ENCODE measurements at regions not wholly inside any gene's neighbourhood (a gene's known extent, or its start where the extent isn't known, plus 50 kb on each side); places are given as distances from the start of the nearest gene placed in this dataset.
"Not testable (repeated sequence)": the region's sequence is repeated elsewhere in the genome, so short reads cannot be mapped to it uniquely, and the experiment has no call there.

DNA sequence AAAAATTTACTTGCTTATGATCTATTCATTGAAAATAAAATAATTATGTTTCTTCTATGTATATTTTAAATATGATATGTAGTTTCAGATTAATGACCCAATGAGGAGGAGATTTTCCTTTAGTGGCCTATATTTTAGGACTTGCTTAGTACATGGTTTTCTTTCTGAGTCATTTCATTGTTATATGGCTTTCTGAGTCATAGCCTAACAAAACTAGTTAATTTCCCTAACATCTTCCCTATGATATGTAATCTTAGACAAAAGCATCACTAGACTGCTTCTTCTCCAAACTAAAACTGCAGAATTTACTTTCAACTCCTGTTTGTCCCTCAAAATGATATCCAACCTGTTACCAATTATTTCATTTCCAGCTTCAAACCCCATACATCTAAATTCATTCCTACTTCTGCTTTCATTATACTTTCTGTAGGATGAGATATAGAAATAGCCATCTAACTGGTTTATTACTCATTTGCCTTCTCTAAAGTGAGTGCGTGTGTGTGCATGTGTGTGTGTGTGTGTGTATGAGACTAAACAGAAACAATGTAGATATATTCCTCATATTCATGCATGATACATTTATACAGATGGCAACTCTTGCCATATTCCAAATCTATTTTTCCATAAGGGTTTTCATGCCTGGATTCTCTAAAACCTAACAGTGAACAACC is 915.0 kb upstream of the GBE1 start:
- in situ Hi-C loops (cut with HindIII; ENCODE audit: low pct_ligation_motif_present, low pct_unique_long_range_greater_than_20kb, low sequenced_read_pairs), result no loop called here
- no peak for DNase-seq

DNA sequence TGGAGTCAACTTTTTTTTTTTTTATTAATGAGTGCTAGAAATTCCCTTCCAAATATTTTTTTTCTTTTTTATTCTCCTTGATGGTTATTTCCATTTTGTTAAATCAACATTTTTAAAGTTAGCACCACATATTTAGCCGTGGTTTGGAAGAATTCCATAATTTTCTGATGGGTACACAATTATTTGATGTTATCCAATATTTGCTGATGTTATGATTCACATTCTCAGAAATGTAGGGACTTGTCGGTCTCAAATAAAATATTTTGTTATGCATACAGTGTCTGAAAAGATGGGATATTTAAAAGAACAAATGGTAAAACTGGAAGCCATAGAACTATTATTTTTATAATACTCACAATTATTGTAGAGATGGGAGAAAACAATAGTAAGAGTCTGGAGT is 911.5 kb upstream of the GBE1 start:
- in situ Hi-C loops (cut with HindIII; ENCODE audit: low pct_ligation_motif_present, low pct_unique_long_range_greater_than_20kb, low sequenced_read_pairs), result no loop called here

DNA sequence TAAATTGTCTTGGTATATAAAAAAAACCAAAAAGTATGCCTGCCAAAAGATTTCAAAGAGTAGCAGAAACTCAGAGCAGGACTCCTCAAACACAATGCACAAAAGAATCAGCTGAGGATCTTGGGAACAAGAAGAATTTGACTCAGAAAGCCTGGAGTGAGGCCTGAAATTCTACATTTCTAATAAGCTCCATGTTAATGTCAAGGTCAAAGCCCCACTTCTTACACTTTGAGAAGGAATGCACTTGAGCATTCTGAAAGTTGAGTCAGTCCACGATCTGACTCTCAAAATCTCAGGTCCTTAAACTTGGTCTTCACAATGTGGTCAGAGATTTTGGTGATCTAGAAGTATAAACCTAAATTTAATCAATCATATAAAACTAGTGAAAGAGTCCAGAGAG is 910.0 kb upstream of the GBE1 start:
- in situ Hi-C loops (cut with HindIII; ENCODE audit: low pct_ligation_motif_present, low pct_unique_long_range_greater_than_20kb, low sequenced_read_pairs), result no loop called here
- DNase-seq, result no peak

More for the DNA sequence above, 911.5 kb upstream of the GBE1 start:
- no peak for DNase-seq

DNA sequence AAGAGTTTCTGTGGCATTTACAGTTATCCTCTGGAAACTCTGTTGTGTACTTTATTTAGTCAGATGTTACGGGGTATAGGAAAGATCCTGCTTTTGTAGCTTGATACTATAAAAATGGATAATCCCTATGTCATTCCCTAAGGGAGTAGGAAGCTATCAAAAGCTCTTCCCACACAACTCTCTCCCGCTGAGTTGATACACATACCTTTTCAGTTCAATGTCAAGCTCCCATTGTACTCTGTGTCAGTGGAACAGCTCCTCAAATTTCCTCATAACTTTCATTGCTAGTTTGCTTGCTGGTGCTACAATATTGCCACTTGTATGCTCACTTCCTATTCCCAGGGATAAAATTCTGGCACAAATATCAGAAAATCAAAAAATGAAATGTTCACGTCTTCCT is 893.3 kb upstream of the GBE1 start:
- in situ Hi-C loops (cut with HindIII; ENCODE audit: low pct_ligation_motif_present, low pct_unique_long_range_greater_than_20kb, low sequenced_read_pairs), result no loop called here
- no peak for DNase-seq

DNA sequence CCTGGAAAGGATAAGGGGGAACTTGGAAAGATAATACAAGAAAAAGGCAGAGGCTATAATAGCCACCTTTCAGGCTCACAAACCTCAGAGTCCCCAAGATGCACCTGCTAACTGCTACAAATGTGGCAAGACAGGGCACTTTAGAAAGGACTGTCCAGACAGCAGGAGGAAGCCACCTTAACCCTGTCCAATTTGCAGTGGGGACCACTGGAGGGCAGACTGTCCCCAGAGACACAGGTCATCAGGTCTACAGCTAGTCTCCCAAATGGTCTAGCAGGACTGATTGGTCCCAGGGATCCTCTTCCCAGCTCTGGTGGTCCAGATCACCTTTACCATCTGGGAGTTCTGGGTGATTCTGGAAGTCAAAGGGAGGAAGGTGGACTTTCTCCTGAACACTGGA is 882.5 kb upstream of the GBE1 start:
- peak; percentile 5 for DNase-seq
- in situ Hi-C loops (cut with HindIII; ENCODE audit: low pct_ligation_motif_present, low pct_unique_long_range_greater_than_20kb, low sequenced_read_pairs), result no loop called here

DNA sequence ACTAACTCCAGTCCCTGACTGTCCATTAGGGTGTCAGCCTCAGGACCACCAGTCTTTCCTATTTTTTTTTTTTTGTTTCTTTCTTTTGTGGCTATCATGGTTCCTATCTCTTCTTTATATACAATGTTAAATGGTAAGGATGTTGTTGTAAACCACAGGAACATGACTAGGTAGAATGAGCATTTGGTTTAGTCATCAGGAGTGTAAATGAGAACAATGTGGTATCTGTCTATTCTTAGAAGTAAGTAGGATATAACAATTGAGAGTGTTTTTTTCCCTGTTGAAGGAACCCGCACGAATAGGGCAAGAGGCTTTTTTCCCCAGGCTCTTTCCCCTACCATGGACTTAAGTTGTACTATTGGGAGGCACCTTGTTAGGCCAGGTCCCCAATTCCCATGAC is 880.3 kb upstream of the GBE1 start:
- DNase-seq, result no peak
- in situ Hi-C loops (cut with HindIII; ENCODE audit: low pct_ligation_motif_present, low pct_unique_long_range_greater_than_20kb, low sequenced_read_pairs), result no loop called here

DNA sequence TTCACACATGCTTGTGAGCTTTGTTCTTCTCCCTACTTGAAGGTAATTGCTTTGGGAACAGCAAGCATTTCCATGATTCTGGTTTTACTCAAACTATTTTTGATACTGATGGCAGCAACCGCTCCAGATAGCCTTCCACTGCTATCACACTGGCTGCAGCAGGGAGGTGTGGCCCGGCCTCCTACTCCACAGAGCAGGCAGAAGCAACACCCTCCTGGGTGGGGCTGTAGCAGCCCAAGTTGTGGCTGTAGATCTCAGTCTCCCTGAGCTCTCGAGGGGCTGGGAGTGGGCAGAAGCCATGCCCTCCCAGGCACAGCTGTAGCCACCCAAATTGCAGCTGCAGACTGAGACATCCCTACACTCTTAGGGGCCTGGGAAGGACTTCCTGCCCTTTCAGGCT is 878.8 kb upstream of the GBE1 start:
- in situ Hi-C loops (cut with HindIII; ENCODE audit: low pct_ligation_motif_present, low pct_unique_long_range_greater_than_20kb, low sequenced_read_pairs), result no loop called here
- no peak for DNase-seq

DNA sequence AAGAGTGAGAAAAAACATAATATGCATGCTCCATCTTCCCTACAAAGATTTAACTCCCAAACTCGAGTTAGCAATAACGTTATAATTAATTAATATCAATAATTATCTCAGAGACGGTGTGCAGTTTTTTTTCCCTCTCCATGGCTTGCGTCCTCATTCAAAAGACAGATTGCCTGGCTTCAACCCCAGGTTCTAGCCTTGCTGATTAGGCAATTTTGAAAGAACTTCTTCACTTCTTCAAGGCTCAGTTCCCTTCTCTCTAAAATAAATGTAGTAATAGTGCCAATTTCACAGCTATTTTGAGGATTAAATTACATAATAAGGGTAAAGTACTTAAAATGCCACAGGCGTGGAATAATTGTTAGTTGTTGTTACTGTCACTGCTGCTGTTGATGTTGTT is 876.1 kb upstream of the GBE1 start:
- in situ Hi-C loops (cut with HindIII; ENCODE audit: low pct_ligation_motif_present, low pct_unique_long_range_greater_than_20kb, low sequenced_read_pairs), result no loop called here
- DNase-seq, result no peak

DNA sequence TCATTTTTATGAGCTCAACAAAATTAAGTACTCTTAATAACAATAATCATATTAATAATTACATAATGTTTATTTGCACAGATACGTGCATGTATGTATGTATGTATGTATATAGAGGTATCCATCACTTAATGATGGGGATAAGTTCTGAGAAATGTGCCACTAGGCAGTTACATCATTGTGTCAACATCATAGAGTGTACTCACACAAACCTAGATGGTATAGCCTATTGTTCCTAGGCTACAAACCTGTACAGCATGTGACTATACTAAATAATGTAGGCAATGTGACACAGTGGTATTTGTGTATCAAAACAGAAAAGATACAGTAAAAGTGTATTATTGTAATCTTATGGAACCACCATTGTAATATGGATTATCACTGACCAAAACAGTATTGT is 874.7 kb upstream of the GBE1 start:
- DNase-seq, result no peak
- in situ Hi-C loops (cut with HindIII; ENCODE audit: low pct_ligation_motif_present, low pct_unique_long_range_greater_than_20kb, low sequenced_read_pairs), result no loop called here

DNA sequence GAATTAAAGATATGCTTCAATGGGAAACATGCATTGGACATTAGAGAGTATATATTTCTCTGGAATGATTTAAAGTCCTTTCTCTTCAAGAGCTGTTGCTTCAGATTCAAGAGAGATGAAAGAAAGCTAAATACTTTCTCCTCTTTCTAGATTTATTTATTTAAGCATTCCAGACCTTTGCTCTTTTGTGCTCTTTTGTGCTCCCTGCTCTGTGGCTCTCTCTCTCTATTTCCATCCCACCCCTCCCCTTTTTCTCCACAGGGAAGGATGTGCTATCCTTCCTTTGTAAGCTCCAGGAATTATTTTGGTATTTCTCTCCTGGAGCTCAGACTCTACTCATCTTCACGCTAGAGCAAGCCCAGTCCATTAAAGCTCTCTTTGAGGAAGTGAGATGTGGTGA is 871.9 kb upstream of the GBE1 start:
- DNase-seq, result no peak
- in situ Hi-C loops (cut with HindIII; ENCODE audit: low pct_ligation_motif_present, low pct_unique_long_range_greater_than_20kb, low sequenced_read_pairs), result no loop called here

DNA sequence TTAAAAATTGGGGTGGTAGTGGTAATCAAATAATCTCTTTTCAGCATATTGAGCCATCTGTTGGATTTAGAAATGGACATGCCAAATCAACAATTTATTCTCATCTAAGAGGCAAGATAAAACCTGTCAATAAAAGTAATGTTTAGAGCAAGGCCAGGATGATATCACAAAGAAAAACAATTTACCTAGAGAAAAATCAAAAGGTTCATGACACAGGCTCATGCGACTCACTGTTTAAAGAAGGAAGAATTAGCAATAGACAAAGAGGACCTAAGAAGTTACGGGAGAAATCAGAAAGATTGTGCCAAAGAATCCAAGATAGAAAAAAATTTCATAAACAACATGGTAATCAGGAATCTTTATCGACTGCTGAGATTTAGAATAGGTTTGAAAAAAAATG is 868.5 kb upstream of the GBE1 start:
- in situ Hi-C loops (cut with HindIII; ENCODE audit: low pct_ligation_motif_present, low pct_unique_long_range_greater_than_20kb, low sequenced_read_pairs), result no loop called here

DNA sequence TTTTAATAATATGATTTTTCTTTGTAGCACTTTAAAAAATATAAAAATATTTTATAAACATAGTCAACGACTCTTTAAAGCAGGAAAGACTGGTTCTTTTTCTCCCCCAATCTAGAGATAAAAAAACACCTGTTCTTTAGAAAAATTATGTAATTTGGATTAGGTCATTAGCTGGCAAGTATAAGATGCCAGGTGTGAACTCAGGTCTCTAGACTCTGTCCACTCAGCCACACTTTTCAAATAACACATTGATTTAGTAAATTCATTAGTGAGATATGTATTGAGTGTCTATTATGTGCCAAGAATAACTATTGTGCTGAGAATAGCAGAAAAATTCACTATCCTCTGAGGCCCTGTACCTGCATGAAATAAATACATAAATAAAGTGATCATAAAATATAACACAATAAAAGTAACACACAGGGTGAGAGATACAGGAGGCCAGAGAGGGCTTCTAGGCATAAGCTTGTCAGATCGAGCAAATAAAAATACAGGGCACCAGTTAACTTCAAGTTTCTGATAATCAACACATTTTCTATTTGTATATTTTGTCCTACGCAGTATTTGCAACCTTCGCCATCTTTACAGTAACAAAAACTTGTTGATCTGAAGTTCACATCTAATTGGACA is 867.1 kb upstream of the GBE1 start:
- in situ Hi-C loops (cut with HindIII; ENCODE audit: low pct_ligation_motif_present, low pct_unique_long_range_greater_than_20kb, low sequenced_read_pairs), result no loop called here
- no peak for DNase-seq

More for the DNA sequence above, 868.5 kb upstream of the GBE1 start:
- DNase-seq, result no peak

DNA sequence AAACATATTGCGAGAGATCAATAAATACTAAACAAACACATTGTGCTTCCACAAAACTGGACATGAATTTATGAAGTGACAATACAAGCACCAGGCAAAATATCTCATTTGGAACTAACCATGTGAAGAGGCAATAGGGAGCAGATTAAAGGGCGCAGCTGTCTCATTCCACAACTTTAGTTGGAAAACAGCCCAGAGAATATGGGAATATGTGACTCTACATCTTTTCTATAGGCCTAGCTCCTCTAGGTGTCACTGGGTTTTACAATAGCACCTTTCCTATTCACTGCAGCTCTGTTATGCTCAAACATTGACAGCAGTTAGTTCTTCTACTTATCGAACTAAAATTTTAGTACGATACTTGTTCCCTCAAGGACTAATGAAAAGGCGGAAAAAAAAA is 866.3 kb upstream of the GBE1 start:
- no peak for DNase-seq
- in situ Hi-C loops (cut with HindIII; ENCODE audit: low pct_ligation_motif_present, low pct_unique_long_range_greater_than_20kb, low sequenced_read_pairs), result no loop called here

DNA sequence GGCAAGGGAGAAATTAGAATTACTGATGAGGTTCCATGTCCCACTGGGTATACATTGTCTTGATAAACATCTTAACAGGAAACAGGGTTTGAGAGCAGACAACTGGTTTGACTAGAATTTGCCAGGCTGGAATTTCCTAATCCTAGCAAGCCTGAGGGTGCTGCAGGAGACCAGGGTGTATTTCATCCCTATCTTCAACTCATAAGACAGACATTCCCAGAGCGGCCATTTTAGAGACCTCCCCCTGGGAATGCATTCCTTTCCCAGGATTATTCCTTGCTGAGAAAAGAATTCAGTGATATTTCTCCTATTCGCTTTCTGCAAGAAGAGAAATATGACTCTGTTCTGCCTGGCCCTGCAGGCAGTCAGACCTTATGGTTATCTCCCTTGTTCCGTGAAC is 859.3 kb upstream of the GBE1 start:
- DNase-seq; in situ Hi-C loops (cut with HindIII; ENCODE audit: low pct_ligation_motif_present, low pct_unique_long_range_greater_than_20kb, low sequenced_read_pairs): not testable (repeated sequence)

DNA sequence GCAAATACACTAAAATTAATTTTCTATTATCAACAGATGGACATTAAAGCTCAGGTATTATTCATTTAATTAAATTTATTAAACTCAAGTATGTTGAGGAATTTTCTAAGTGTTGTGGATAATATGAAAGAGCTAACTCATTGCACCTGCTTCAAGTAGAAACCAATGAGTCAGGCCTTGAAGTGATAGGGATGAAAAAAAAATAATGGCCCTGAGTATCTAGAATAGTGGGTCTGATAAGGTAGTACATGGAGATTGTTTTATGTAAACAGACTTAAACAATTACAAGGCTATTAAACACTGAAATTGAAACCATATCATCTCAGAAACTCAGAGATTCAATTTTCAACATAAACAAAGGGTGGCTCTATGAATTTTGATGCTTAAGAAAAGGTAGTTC is 857.1 kb upstream of the GBE1 start:
- DNase-seq, result no peak
- in situ Hi-C loops (cut with HindIII; ENCODE audit: low pct_ligation_motif_present, low pct_unique_long_range_greater_than_20kb, low sequenced_read_pairs), result no loop called here

DNA sequence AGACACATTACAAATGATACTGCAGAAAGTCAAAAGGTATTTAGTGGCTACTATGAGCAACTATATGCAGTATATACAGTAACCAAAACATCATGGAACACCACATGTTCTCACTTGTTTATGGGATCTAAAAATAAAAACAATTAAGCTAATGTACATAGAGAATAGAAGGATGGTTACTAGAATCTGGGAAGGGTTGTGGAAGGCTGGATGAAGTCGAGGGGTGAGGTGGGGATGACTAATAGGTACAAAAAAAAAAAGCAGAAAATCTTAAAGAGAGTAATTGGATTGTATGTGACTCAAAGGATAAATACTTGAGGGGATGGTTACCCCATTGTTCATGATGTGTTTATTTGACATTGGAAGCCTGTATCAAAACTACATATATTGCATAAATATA is 848.8 kb upstream of the GBE1 start:
- in situ Hi-C loops (cut with HindIII; ENCODE audit: low pct_ligation_motif_present, low pct_unique_long_range_greater_than_20kb, low sequenced_read_pairs), result no loop called here
- DNase-seq, result no peak

DNA sequence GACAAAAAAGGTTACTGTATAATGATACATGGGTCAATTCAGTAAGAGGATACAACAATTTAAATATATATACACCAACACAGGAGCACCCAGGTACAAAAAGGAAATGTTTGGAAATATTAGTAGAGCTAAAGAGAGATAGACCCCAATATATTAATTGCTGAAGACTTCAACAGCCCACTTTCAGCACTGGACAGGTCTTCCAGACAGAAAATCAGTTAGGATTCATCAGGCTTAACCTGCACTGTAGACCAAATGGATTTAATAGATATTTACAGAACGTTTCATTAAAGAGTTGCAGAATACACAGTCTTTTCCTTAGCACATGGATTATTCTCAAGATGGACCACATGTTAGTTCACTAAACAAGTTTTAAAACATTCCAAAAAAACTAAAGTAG is 845.9 kb upstream of the GBE1 start:
- DNase-seq, result no peak
- in situ Hi-C loops (cut with HindIII; ENCODE audit: low pct_ligation_motif_present, low pct_unique_long_range_greater_than_20kb, low sequenced_read_pairs), result no loop called here

DNA sequence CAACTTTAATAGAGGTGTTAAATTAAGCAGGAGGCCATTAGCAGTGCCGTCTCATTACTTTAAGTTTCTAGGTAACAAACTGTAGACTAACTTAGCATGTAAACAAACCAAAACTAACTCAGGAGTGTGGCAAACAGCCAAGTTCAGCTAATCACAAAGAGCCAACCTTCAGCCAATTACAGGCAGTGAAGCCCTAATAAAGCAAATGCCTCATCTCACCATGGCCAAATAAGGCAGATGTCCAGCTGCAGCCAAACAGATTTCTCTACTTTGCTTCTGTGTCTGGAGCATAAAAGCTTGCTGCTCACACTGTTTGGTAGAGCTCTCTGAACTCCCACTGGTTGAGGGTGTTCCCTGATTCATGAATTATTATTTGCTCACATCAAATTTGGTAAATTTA is 835.4 kb upstream of the GBE1 start:
- no peak for DNase-seq
- in situ Hi-C loops (cut with HindIII; ENCODE audit: low pct_ligation_motif_present, low pct_unique_long_range_greater_than_20kb, low sequenced_read_pairs), result no loop called here

DNA sequence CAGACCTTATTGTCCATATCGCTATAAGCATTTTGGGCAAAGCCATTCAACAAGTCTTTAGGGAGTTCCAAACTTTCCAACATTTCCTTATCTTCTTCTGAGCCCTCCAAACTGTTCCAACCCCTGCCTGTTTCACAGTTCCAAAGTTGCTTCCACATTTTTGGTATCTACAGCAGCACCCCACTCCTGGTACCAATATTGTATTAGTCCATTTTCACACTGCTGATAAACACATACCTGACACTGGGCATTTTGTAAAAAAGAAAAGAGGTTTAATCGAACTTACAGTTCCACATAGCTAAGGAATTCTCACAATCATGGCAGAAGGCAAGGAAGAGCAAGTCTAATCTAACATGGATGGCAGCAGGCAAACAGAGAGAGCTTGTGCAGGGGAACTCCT is 834.1 kb upstream of the GBE1 start:
- in situ Hi-C loops (cut with HindIII; ENCODE audit: low pct_ligation_motif_present, low pct_unique_long_range_greater_than_20kb, low sequenced_read_pairs), result no loop called here
- DNase-seq, result no peak

DNA sequence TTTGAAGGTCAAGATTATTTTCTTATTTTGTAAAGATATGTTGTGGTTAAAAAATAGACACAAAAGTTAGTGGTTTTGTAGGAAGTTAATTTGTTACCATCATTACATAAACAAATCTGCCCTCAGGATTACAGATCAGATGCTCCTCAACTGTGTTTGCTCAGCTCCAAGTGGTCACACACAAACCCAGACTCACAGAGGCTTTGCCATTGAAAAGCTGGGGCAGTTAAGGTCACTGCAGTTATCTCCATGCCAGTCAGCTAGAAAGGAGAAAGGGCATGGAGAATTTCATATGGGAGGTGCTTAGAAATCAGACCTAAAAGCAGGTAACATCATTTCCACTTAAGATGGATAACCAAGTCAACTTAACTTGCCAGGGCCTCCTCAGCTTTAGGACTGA is 825.7 kb upstream of the GBE1 start:
- in situ Hi-C loops (cut with HindIII; ENCODE audit: low pct_ligation_motif_present, low pct_unique_long_range_greater_than_20kb, low sequenced_read_pairs), result no loop called here
- DNase-seq, result no peak

DNA sequence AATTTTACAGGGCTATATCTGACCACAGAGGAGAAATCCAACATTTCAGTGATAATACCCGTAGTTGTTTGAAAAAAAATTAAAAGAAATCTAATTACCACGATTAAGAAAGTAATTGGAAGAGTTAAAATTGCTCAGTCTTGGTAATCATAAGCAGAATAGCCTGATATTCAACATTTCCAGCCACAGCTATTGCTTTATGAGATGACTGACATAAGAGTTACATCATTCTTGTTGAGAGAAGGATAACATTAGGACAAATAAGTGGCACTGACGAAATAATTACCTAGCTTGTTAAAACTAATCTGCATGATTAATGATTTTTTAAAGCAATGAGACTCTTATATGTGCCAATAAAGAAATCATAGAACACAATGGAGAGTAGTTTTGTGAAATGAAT is 825.0 kb upstream of the GBE1 start:
- in situ Hi-C loops (cut with HindIII; ENCODE audit: low pct_ligation_motif_present, low pct_unique_long_range_greater_than_20kb, low sequenced_read_pairs), result no loop called here
- DNase-seq, result no peak
